ENCODE measurements at regions not wholly inside any gene's neighbourhood (a gene's known extent, or its start where the extent isn't known, plus 50 kb on each side); places are given as distances from the start of the nearest gene placed in this dataset.

DNA sequence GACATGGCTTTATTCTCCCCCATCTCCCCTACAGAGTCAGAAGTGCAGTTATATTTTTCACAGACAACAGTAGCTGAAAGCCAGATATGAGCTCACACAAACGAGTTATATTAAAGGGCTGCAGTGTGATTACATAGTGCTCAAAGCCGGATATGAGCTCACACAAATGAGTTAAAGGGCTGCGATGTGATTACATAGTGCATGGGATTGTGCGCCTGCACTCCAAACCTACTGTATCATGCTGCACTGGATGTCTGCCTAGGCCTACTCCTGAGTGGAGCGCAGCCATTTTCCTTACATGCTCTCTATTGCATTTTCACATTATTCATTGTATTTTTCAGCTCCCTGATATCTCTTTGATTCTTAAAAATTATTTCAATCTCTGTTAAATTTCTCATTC is 414.6 kb upstream of the LARGE1 start:
- peaks cover 0 to 6% of the 10 kb centered on the region in 2 donors for H3K9me3 ChIP-seq (ENCODE audit: control insufficient read depth in 2 of 2, insufficient read depth in 1 of 2, low read length in 1 of 2)
- no peak overlapping the region for H3K27ac ChIP-seq (ENCODE audit: low read depth in 1 of 2, low read length in 1 of 2)
- no peak overlapping the region for H3K4me3 ChIP-seq (ENCODE audit: low read length in 2 of 2)
- peak in 2 of 9 donors; percentile 1 to 15 for DNase-seq (ENCODE audit: low read depth in 6 of 9, low spot score in 9 of 9)
- no peaks in the 10 kb centered on the region for H3K27me3 ChIP-seq (ENCODE audit: control insufficient read depth in 2 of 2, insufficient read depth in 1 of 2, low read length in 1 of 2)
- H3K4me1 ChIP-seq (ENCODE audit: control insufficient read depth in 2 of 2, insufficient read depth in 2 of 2, low read length in 2 of 2), result no peaks in the 10 kb centered on the region
- H3K36me3 ChIP-seq (ENCODE audit: control insufficient read depth in 2 of 2, insufficient read depth in 2 of 2, low read length in 1 of 2), result no peaks in the 10 kb centered on the region
- 80% methylated on average over 5 of the region's 5 CpGs for WGBS

DNA sequence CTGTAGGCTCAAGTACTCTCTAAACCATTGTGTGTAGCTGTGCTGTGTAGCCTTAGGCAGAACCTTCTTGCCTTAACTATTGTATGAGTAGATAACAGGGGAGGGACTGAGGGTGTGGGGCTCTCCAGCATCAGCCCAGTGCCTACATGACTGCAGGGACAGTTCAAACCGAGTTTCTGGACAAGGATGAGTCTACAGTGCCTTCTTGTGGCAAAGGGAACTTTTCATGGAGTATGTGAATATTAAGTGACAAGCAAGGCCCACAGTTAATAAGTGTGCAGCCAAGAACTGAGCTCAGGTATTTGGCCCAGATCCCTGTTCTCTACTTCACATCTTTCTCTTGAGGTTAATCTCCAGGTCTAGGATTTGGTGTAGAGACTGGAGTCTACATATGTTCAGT is 424.4 kb upstream of the LARGE1 start:
- Histone ChIP-seq H3K9me3 (ENCODE audit: control insufficient read depth in 2 of 2, insufficient read depth in 1 of 2, low read length in 1 of 2) (no peaks in the 10 kb centered on the region), H3K27ac (ENCODE audit: low read depth in 1 of 2, low read length in 1 of 2) (no peak overlapping the region), H3K27me3 (ENCODE audit: control insufficient read depth in 2 of 2, insufficient read depth in 1 of 2, low read length in 1 of 2) (no peaks in the 10 kb centered on the region), H3K36me3 (ENCODE audit: control insufficient read depth in 2 of 2, insufficient read depth in 2 of 2, low read length in 1 of 2) (no peaks in the 10 kb centered on the region), H3K4me3 (ENCODE audit: low read length in 2 of 2) (no peak overlapping the region), H3K4me1 (ENCODE audit: control insufficient read depth in 2 of 2, insufficient read depth in 2 of 2, low read length in 2 of 2) (no peaks in the 10 kb centered on the region)
- DNase-seq (ENCODE audit: low read depth in 6 of 9, low spot score in 9 of 9), result no peak
- WGBS, result 16% methylated on average over 1 of the region's 1 CpG

DNA sequence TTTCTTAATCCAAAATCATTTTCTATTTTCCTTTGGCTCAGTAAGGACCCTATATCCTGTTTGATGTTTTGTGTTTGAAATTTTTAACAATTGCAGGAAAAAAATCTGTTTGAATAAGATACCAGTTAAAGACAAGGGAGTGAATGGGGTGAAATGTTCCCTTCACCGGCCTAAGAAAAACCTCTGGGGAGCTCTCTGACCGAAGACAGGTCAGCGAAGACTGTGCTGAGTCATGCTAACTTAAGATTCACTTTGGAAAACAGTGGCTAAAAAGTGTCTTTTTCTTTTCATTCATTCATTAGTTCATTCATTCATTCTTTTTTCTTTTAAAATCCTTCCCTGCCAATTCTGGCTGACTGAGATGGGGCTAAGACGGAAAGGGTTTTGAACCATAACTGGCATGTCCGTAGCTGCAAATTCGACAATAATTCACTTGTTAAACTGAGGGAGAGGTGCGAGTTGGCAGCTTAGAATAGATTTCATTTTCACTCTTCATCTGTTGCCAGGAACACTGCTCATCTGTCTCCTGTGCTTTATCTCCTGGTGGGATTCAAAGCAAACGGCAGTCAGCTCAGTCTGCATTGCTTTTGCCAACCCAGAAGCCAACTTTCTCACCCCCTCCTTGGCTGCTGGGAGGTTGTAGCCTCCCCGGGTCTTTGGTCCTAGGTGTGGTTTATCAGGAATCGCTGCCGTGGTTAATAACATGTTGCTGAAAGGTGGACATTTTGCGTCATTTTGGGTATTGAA is 434.0 kb upstream of the LARGE1 start:
- no peak for DNase-seq (ENCODE audit: low read depth in 6 of 9, low spot score in 9 of 9)
- 75% methylated on average over 12 of the region's 12 CpGs for WGBS
- no peaks in the 10 kb centered on the region for H3K9me3 ChIP-seq (ENCODE audit: control insufficient read depth in 2 of 2, insufficient read depth in 1 of 2, low read length in 1 of 2)

DNA sequence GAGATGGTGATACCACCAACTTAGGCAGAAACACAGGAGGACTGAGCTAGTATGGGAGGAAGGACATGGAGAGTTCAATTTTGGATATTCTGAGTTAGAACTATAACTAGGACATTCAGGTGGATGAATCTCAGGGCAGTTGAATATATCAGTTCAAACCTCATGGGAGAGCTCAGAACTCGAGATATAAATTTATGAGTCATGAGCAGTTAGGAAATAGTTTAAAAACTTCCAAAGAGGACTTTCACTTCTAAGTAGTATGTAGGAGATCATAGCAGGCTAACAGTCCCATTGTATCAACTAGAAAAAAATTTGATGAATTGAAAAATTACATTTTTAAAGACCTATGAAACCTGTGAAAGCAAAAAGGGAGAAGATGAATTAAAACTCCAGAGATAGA is 436.2 kb upstream of the LARGE1 start:
- Histone ChIP-seq H3K27me3 (ENCODE audit: control insufficient read depth in 2 of 2, insufficient read depth in 1 of 2, low read length in 1 of 2) (no peaks in the 10 kb centered on the region), H3K4me1 (ENCODE audit: control insufficient read depth in 2 of 2, insufficient read depth in 2 of 2, low read length in 2 of 2) (no peaks in the 10 kb centered on the region), H3K4me3 (ENCODE audit: low read length in 2 of 2) (no peak overlapping the region), H3K9me3 (ENCODE audit: control insufficient read depth in 2 of 2, insufficient read depth in 1 of 2, low read length in 1 of 2) (no peaks in the 10 kb centered on the region), H3K27ac (ENCODE audit: low read depth in 1 of 2, low read length in 1 of 2) (no peak overlapping the region), H3K36me3 (ENCODE audit: control insufficient read depth in 2 of 2, insufficient read depth in 2 of 2, low read length in 1 of 2) (no peaks in the 10 kb centered on the region)
- 72% methylated on average over 1 of the region's 1 CpG for WGBS
- no peak for DNase-seq (ENCODE audit: low read depth in 6 of 9, low spot score in 9 of 9)

More for the DNA sequence above, 434.0 kb upstream of the LARGE1 start:
- H3K36me3 ChIP-seq (ENCODE audit: control insufficient read depth in 2 of 2, insufficient read depth in 2 of 2, low read length in 1 of 2), result no peaks in the 10 kb centered on the region
- no peak overlapping the region for H3K4me3 ChIP-seq (ENCODE audit: low read length in 2 of 2)
- no peak overlapping the region for H3K27ac ChIP-seq (ENCODE audit: low read depth in 1 of 2, low read length in 1 of 2)
- no peaks in the 10 kb centered on the region for H3K27me3 ChIP-seq (ENCODE audit: control insufficient read depth in 2 of 2, insufficient read depth in 1 of 2, low read length in 1 of 2)
- H3K4me1 ChIP-seq (ENCODE audit: control insufficient read depth in 2 of 2, insufficient read depth in 2 of 2, low read length in 2 of 2), result no peaks in the 10 kb centered on the region

DNA sequence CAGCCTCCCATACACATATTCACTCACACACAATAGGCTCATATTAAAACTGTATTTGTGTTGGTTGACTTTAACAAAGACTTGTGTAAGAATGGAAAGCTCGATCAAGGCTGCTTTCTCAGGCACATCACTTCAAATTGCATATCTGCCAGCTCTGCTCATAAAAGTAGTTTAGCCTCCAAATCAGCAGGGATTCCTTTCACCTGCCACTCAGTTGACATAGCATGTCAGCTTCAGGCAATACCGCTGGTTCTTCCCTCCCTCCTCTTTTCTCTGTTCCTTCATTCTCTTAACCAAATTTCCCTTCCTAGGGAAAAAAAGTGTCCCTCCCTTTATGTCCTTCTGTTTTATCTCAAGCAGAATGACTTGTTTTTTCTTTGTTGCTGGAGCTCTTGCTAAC is 450.4 kb upstream of the LARGE1 start:
- Histone ChIP-seq H3K27me3 (ENCODE audit: control insufficient read depth in 2 of 2, insufficient read depth in 1 of 2, low read length in 1 of 2) (no peaks in the 10 kb centered on the region), H3K4me3 (ENCODE audit: low read length in 2 of 2) (no peak overlapping the region), H3K4me1 (ENCODE audit: control insufficient read depth in 2 of 2, insufficient read depth in 2 of 2, low read length in 2 of 2) (no peaks in the 10 kb centered on the region), H3K27ac (ENCODE audit: low read depth in 1 of 2, low read length in 1 of 2) (no peak overlapping the region), H3K9me3 (ENCODE audit: control insufficient read depth in 2 of 2, insufficient read depth in 1 of 2, low read length in 1 of 2) (no peaks in the 10 kb centered on the region), H3K36me3 (ENCODE audit: control insufficient read depth in 2 of 2, insufficient read depth in 2 of 2, low read length in 1 of 2) (no peaks in the 10 kb centered on the region)
- no peak for DNase-seq (ENCODE audit: low read depth in 6 of 9, low spot score in 9 of 9)
- WGBS, result 91% methylated on average over 2 of the region's 2 CpGs

DNA sequence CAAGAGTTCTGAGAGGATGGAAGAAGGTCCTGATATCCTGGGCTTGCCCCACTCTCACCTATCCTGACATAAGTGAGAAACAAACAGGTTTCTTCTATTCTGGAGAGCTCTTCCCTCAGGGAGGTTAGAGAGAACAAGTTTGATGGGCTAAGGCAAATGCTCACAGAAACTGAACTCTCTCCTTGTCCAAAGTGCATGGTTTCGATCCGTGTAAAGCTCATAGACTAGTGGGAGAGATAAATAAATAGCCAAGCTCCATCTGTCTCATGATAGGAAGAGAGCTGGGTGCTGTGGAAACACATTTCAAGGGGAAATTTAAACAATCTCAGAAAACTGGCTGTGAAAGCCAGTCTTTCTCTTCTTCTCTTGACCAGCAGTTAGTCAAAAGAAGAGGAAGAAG is 459.5 kb upstream of the LARGE1 start:
- no peak overlapping the region for H3K4me3 ChIP-seq (ENCODE audit: low read length in 2 of 2)
- H3K4me1 ChIP-seq (ENCODE audit: control insufficient read depth in 2 of 2, insufficient read depth in 2 of 2, low read length in 2 of 2), result no peaks in the 10 kb centered on the region
- WGBS, result 85% methylated on average over 2 of the region's 2 CpGs
- H3K9me3 ChIP-seq (ENCODE audit: control insufficient read depth in 2 of 2, insufficient read depth in 1 of 2, low read length in 1 of 2), result no peaks in the 10 kb centered on the region
- H3K27ac ChIP-seq (ENCODE audit: low read depth in 1 of 2, low read length in 1 of 2), result no peak overlapping the region
- H3K27me3 ChIP-seq (ENCODE audit: control insufficient read depth in 2 of 2, insufficient read depth in 1 of 2, low read length in 1 of 2), result no peaks in the 10 kb centered on the region
- DNase-seq (ENCODE audit: low read depth in 6 of 9, low spot score in 9 of 9), result no peak
- no peaks in the 10 kb centered on the region for H3K36me3 ChIP-seq (ENCODE audit: control insufficient read depth in 2 of 2, insufficient read depth in 2 of 2, low read length in 1 of 2)

DNA sequence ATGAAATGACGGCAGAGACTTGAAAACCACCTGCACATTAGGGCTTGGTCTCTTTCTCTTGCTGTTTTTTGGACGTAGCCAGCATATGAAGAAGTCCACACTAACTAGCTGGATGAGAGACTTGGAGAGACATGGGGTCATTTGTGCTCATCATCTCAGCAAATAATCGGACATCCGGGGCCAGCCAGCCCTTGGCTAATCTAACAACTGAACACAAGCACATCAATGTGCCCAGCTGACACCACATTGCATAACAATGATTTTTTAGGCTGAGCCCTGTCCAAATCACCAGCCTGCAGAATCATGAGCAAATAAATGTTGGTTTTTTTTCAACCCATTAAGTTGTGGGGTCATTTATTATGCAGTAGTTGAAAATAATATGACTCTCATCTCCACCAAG is 460.3 kb upstream of the LARGE1 start:
- no peaks in the 10 kb centered on the region for H3K9me3 ChIP-seq (ENCODE audit: control insufficient read depth in 2 of 2, insufficient read depth in 1 of 2, low read length in 1 of 2)
- no peaks in the 10 kb centered on the region for H3K36me3 ChIP-seq (ENCODE audit: control insufficient read depth in 2 of 2, insufficient read depth in 2 of 2, low read length in 1 of 2)
- no peaks in the 10 kb centered on the region for H3K4me1 ChIP-seq (ENCODE audit: control insufficient read depth in 2 of 2, insufficient read depth in 2 of 2, low read length in 2 of 2)
- WGBS, result 90% methylated on average over 4 of the region's 4 CpGs
- no peaks in the 10 kb centered on the region for H3K27me3 ChIP-seq (ENCODE audit: control insufficient read depth in 2 of 2, insufficient read depth in 1 of 2, low read length in 1 of 2)
- no peak overlapping the region for H3K4me3 ChIP-seq (ENCODE audit: low read length in 2 of 2)
- no peak overlapping the region for H3K27ac ChIP-seq (ENCODE audit: low read depth in 1 of 2, low read length in 1 of 2)
- DNase-seq (ENCODE audit: low read depth in 6 of 9, low spot score in 9 of 9), result no peak

DNA sequence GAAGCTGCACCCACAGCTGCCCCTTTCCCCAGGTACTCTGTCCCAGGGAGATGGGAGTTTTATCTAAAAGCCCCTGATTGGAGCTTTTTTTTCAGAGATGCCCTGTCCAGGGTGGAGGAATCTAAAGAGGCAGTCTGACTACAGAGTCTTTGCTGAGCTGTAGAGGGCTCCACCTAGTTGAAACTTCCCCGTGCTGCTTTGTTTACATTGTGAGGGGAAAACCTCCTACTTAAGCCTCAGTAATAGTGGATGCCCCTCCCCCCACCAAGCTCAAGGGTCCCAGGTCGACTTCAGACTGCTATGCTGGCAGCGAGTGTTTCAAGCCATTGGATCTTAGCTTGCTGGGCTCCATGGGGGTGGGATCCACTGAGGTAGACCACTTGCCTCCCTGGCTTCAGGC is 470.1 kb upstream of the LARGE1 start:
- Histone ChIP-seq H3K36me3 (ENCODE audit: control insufficient read depth in 2 of 2, insufficient read depth in 2 of 2, low read length in 1 of 2) (no peaks in the 10 kb centered on the region), H3K27me3 (ENCODE audit: control insufficient read depth in 2 of 2, insufficient read depth in 1 of 2, low read length in 1 of 2) (no peaks in the 10 kb centered on the region), H3K4me1 (ENCODE audit: control insufficient read depth in 2 of 2, insufficient read depth in 2 of 2, low read length in 2 of 2) (no peaks in the 10 kb centered on the region), H3K4me3 (ENCODE audit: low read length in 2 of 2) (no peak overlapping the region), H3K9me3 (ENCODE audit: control insufficient read depth in 2 of 2, insufficient read depth in 1 of 2, low read length in 1 of 2) (peaks cover 0 to 9% of the 10 kb centered on the region in 2 donors), H3K27ac (ENCODE audit: low read depth in 1 of 2, low read length in 1 of 2) (no peak overlapping the region)
- WGBS, result 62% methylated on average over 3 of the region's 3 CpGs
- no peak for DNase-seq (ENCODE audit: low read depth in 6 of 9, low spot score in 9 of 9)

DNA sequence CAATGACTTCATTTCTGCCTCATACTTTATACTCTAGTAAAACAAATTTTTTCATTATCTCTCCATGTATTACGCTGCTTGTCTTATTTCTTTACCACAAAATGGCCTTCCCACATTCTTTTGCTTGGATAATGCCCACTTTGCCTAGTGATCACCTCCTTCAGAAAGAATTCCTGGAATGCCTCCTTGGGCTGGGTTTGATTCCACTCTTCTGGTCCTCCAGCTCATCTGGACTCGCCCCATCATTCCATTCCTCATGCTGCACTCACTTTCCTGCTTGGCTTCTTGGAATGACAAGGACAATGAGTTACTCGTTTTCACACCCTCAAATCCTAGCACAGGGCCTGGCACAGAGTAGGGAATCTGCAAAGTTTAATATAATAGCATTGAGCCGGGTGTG is 475.1 kb upstream of the LARGE1 start:
- WGBS, result 85% methylated on average over 4 of the region's 4 CpGs
- no peaks in the 10 kb centered on the region for H3K36me3 ChIP-seq (ENCODE audit: control insufficient read depth in 2 of 2, insufficient read depth in 2 of 2, low read length in 1 of 2)
- no peaks in the 10 kb centered on the region for H3K27me3 ChIP-seq (ENCODE audit: control insufficient read depth in 2 of 2, insufficient read depth in 1 of 2, low read length in 1 of 2)
- no peak overlapping the region for H3K4me3 ChIP-seq (ENCODE audit: low read length in 2 of 2)
- H3K4me1 ChIP-seq (ENCODE audit: control insufficient read depth in 2 of 2, insufficient read depth in 2 of 2, low read length in 2 of 2), result no peaks in the 10 kb centered on the region
- no peak overlapping the region for H3K27ac ChIP-seq (ENCODE audit: low read depth in 1 of 2, low read length in 1 of 2)
- peaks cover 0 to 5% of the 10 kb centered on the region in 2 donors for H3K9me3 ChIP-seq (ENCODE audit: control insufficient read depth in 2 of 2, insufficient read depth in 1 of 2, low read length in 1 of 2)
- DNase-seq (ENCODE audit: low read depth in 6 of 9, low spot score in 9 of 9), result no peak

Measured in thymus (tissue), 11 donors.